GM18502 (cell line): ENCODE measurements at regions not wholly inside any gene's neighbourhood (a gene's known extent, or its start where the extent isn't known, plus 50 kb on each side); places are given as distances from the start of the nearest gene placed in this dataset.

Source experiments
- ATAC-seq: cut with Tn5 transposase; IDR thresholded peaks from one replicate; pipeline ENCODE4 v1.9.1; 2021; ENCODE audit warnings: mild to moderate bottlenecking; ENCODE audit not compliant: unreplicated experiment, poor library complexity

GRCh38 chr2:22817197-22817596 lies 567.8 kb upstream of the KLHL29 start:
- ATAC-seq: no peak

- ATAC-seq: no peak
Observed at GRCh38 chr2:22821458-22821857, 563.5 kb upstream of the KLHL29 start.

- ATAC-seq: no peak
Observed at GRCh38 chr2:22822835-22823234, 562.1 kb upstream of the KLHL29 start.

- no peak for ATAC-seq
Observed at GRCh38 chr2:22824618-22825017, 560.4 kb upstream of the KLHL29 start.

GRCh38 chr2:22826703-22827102 lies 558.3 kb upstream of the KLHL29 start:
- ATAC-seq: no peak

GRCh38 chr2:22829791-22830190 lies 555.2 kb upstream of the KLHL29 start:
- ATAC-seq: no peak

GRCh38 chr2:22832196-22832595 lies 552.8 kb upstream of the KLHL29 start:
- no peak for ATAC-seq

GRCh38 chr2:22838461-22838860 lies 546.5 kb upstream of the KLHL29 start:
- no peak for ATAC-seq

- no peak for ATAC-seq
Observed at GRCh38 chr2:22842205-22842869, 542.6 kb upstream of the KLHL29 start.

- no peak for ATAC-seq
Observed at GRCh38 chr2:22843919-22844537, 541.0 kb upstream of the KLHL29 start.

- ATAC-seq: no peak
Observed at GRCh38 chr2:22850310-22850709, 534.7 kb upstream of the KLHL29 start.

- ATAC-seq: no peak
Observed at GRCh38 chr2:22854588-22854987, 530.4 kb upstream of the KLHL29 start.

GRCh38 chr2:22855081-22855480 lies 529.9 kb upstream of the KLHL29 start:
- ATAC-seq: no peak

GRCh38 chr2:22855761-22856184 lies 529.2 kb upstream of the KLHL29 start:
- ATAC-seq: no peak

- ATAC-seq: no peak
Observed at GRCh38 chr2:22867973-22868372, 517.0 kb upstream of the KLHL29 start.

- ATAC-seq: no peak
Observed at GRCh38 chr2:22878121-22878520, 506.9 kb upstream of the KLHL29 start.

GRCh38 chr2:22879009-22879863 lies 505.7 kb upstream of the KLHL29 start:
- no peak for ATAC-seq

- ATAC-seq: no peak
Observed at GRCh38 chr2:22880161-22880560, 504.8 kb upstream of the KLHL29 start.

- no peak for ATAC-seq
Observed at GRCh38 chr2:22882011-22882410, 503.0 kb upstream of the KLHL29 start.

- ATAC-seq: no peak
Observed at GRCh38 chr2:22882643-22883042, 502.3 kb upstream of the KLHL29 start.

GRCh38 chr2:22883054-22883453 lies 501.9 kb upstream of the KLHL29 start:
- ATAC-seq: no peak
